ENCODE measurements at regions not wholly inside any gene's neighbourhood (a gene's known extent, or its start where the extent isn't known, plus 50 kb on each side); places are given as distances from the start of the nearest gene placed in this dataset.
A peak's percentile ranks its signal among the peaks of the same experiment; 100 is the strongest.

GRCh38 chr13:73433458-73433857 is 374.7 kb downstream of the KLF5 start:
- Histone ChIP-seq H3K36me3 (ENCODE audit: control insufficient read depth in 2 of 3, insufficient read depth in 3 of 3, low read length in 3 of 3) (no peaks in the 10 kb centered on the region), H3K4me3 (ENCODE audit: low read length) (no peak overlapping the region), H3K4me1 (ENCODE audit: control insufficient read depth in 2 of 2, insufficient read depth in 2 of 2, low read length in 2 of 2) (no peaks in the 10 kb centered on the region), H3K27me3 (ENCODE audit: control insufficient read depth in 2 of 2, insufficient read depth in 2 of 2, low read length in 2 of 2) (no peaks in the 10 kb centered on the region), H3K27ac (ENCODE audit: low read depth, low read length) (no peak overlapping the region), H3K9me3 (ENCODE audit: control insufficient read depth in 2 of 3, low read length in 3 of 3) (peaks cover 0 to 2% (median 0%) of the 10 kb centered on the region in 3 experiments)
- CTCF ChIA-PET: interaction anchor here (1.5 kb wide), 1 partner anchor 22 kb away, joined by 4 read pairs; no protein-coding TSS in a partner anchor
- H3K27me3 Mint-ChIP-seq: peaks cover 0 to 6% (median 0%) of the 10 kb centered on the region in 5 donors
- H3K4me3 Mint-ChIP-seq: no peak overlapping the region
- H3K27ac Mint-ChIP-seq: peak overlapping the region in 1 of 9 donors; percentile 19
- H3K9me3 Mint-ChIP-seq: peaks cover 4 to 31% (median 18%) of the 10 kb centered on the region in 11 donors
- peaks cover 0 to 9% (median 0%) of the 10 kb centered on the region in 7 donors for H3K4me1 Mint-ChIP-seq
- DNase-seq (no peak), ATAC-seq (peak; percentile 29)
- POLR2A ChIA-PET: no interaction called here
- H3K36me3 Mint-ChIP-seq: peaks cover 0 to 11% (median 2%) of the 10 kb centered on the region in 5 donors
- intact Hi-C loops (cut with micrococcal nuclease): no loop called here

- ATAC-seq (no peak), DNase-seq (no peak)
- H3K9me3 ChIP-seq (ENCODE audit: control insufficient read depth in 2 of 3, low read length in 3 of 3): no peaks in the 10 kb centered on the region
- Mint-ChIP-seq H3K9me3 (peaks cover 0 to 8% (median under 1%) of the 10 kb centered on the region in 11 donors), H3K27me3 (peaks cover 0 to 8% (median 0%) of the 10 kb centered on the region in 5 donors), H3K27ac (no peak overlapping the region), H3K36me3 (no peaks in the 10 kb centered on the region), H3K4me1 (peaks cover 0 to 9% (median 0%) of the 10 kb centered on the region in 7 donors), H3K4me3 (no peak overlapping the region)
- no peak overlapping the region for H3K4me3 ChIP-seq (ENCODE audit: low read length)
- CTCF ChIA-PET: no interaction called here
- H3K27me3 ChIP-seq (ENCODE audit: control insufficient read depth in 2 of 2, insufficient read depth in 2 of 2, low read length in 2 of 2): no peaks in the 10 kb centered on the region
- intact Hi-C loops (cut with micrococcal nuclease): no loop called here
- no peaks in the 10 kb centered on the region for H3K36me3 ChIP-seq (ENCODE audit: control insufficient read depth in 2 of 3, insufficient read depth in 3 of 3, low read length in 3 of 3)
- POLR2A ChIA-PET: interaction anchor here (0.7 kb wide), 1 partner anchor 52 kb away, joined by 4 read pairs; no protein-coding TSS in a partner anchor
- H3K27ac ChIP-seq (ENCODE audit: low read depth, low read length): no peak overlapping the region
- H3K4me1 ChIP-seq (ENCODE audit: control insufficient read depth in 2 of 2, insufficient read depth in 2 of 2, low read length in 2 of 2): no peaks in the 10 kb centered on the region
Measured at GRCh38 chr13:73429701-73430100, 370.9 kb downstream of the KLF5 start.

- peaks cover 0 to 8% (median 0%) of the 10 kb centered on the region in 11 donors for H3K9me3 Mint-ChIP-seq
- Histone ChIP-seq H3K9me3 (ENCODE audit: control insufficient read depth in 2 of 3, low read length in 3 of 3) (no peaks in the 10 kb centered on the region), H3K4me3 (ENCODE audit: low read length) (no peak overlapping the region), H3K27ac (ENCODE audit: low read depth, low read length) (no peak overlapping the region), H3K4me1 (ENCODE audit: control insufficient read depth in 2 of 2, insufficient read depth in 2 of 2, low read length in 2 of 2) (no peaks in the 10 kb centered on the region), H3K27me3 (ENCODE audit: control insufficient read depth in 2 of 2, insufficient read depth in 2 of 2, low read length in 2 of 2) (no peaks in the 10 kb centered on the region), H3K36me3 (ENCODE audit: control insufficient read depth in 2 of 3, insufficient read depth in 3 of 3, low read length in 3 of 3) (no peaks in the 10 kb centered on the region)
- ChIA-PET CTCF (no interaction called here), POLR2A (no interaction called here)
- no peaks in the 10 kb centered on the region for H3K36me3 Mint-ChIP-seq
- no peak for DNase-seq
- no peak overlapping the region for H3K4me3 Mint-ChIP-seq
- no peak for ATAC-seq
- H3K27ac Mint-ChIP-seq: no peak overlapping the region
- peaks cover 0 to 5% (median 0%) of the 10 kb centered on the region in 7 donors for H3K4me1 Mint-ChIP-seq
- intact Hi-C loops (cut with micrococcal nuclease): loop anchor here in 1 of 2 donors (1.0 kb wide), 1 partner anchor 27 kb away; no protein-coding TSS in a partner anchor
- H3K27me3 Mint-ChIP-seq: peaks cover 0 to 8% (median 0%) of the 10 kb centered on the region in 5 donors
Measured at GRCh38 chr13:73428706-73429105, 369.9 kb downstream of the KLF5 start.

GRCh38 chr13:73428137-73428536 is 369.3 kb downstream of the KLF5 start:
- Mint-ChIP-seq H3K36me3 (no peaks in the 10 kb centered on the region), H3K9me3 (peaks cover 0 to 8% (median 0%) of the 10 kb centered on the region in 11 donors), H3K27ac (no peak overlapping the region), H3K4me3 (no peak overlapping the region), H3K4me1 (no peaks in the 10 kb centered on the region), H3K27me3 (peaks cover 0 to 8% (median 0%) of the 10 kb centered on the region in 5 donors)
- Histone ChIP-seq H3K4me1 (ENCODE audit: control insufficient read depth in 2 of 2, insufficient read depth in 2 of 2, low read length in 2 of 2) (no peaks in the 10 kb centered on the region), H3K4me3 (ENCODE audit: low read length) (no peak overlapping the region), H3K36me3 (ENCODE audit: control insufficient read depth in 2 of 3, insufficient read depth in 3 of 3, low read length in 3 of 3) (no peaks in the 10 kb centered on the region), H3K27me3 (ENCODE audit: control insufficient read depth in 2 of 2, insufficient read depth in 2 of 2, low read length in 2 of 2) (no peaks in the 10 kb centered on the region), H3K27ac (ENCODE audit: low read depth, low read length) (no peak overlapping the region), H3K9me3 (ENCODE audit: control insufficient read depth in 2 of 3, low read length in 3 of 3) (no peaks in the 10 kb centered on the region)
- no peak for ATAC-seq
- intact Hi-C loops (cut with micrococcal nuclease): loop anchor here in 1 of 2 donors (1.0 kb wide), 1 partner anchor 27 kb away; no protein-coding TSS in a partner anchor
- DNase-seq: no peak
- ChIA-PET POLR2A (no interaction called here), CTCF (no interaction called here)

GRCh38 chr13:73422973-73423372 is 364.2 kb downstream of the KLF5 start:
- H3K36me3 ChIP-seq (ENCODE audit: control insufficient read depth in 2 of 3, insufficient read depth in 3 of 3, low read length in 3 of 3): no peaks in the 10 kb centered on the region
- Mint-ChIP-seq H3K36me3 (no peaks in the 10 kb centered on the region), H3K9me3 (no peaks in the 10 kb centered on the region), H3K4me1 (no peaks in the 10 kb centered on the region), H3K27ac (no peak overlapping the region), H3K4me3 (no peak overlapping the region), H3K27me3 (peaks cover 0 to 8% (median 0%) of the 10 kb centered on the region in 5 donors)
- H3K27me3 ChIP-seq (ENCODE audit: control insufficient read depth in 2 of 2, insufficient read depth in 2 of 2, low read length in 2 of 2): no peaks in the 10 kb centered on the region
- H3K4me3 ChIP-seq (ENCODE audit: low read length): no peak overlapping the region
- H3K27ac ChIP-seq (ENCODE audit: low read depth, low read length): no peak overlapping the region
- H3K9me3 ChIP-seq (ENCODE audit: control insufficient read depth in 2 of 3, low read length in 3 of 3): no peaks in the 10 kb centered on the region
- ChIA-PET POLR2A (no interaction called here), CTCF (no interaction called here)
- intact Hi-C loops (cut with micrococcal nuclease): no loop called here
- H3K4me1 ChIP-seq (ENCODE audit: control insufficient read depth in 2 of 2, insufficient read depth in 2 of 2, low read length in 2 of 2): no peaks in the 10 kb centered on the region
- ATAC-seq: no peak
- DNase-seq: no peak

GRCh38 chr13:73421310-73421912 is 362.6 kb downstream of the KLF5 start:
- no peaks in the 10 kb centered on the region for H3K36me3 ChIP-seq (ENCODE audit: control insufficient read depth in 2 of 3, insufficient read depth in 3 of 3, low read length in 3 of 3)
- H3K4me3 ChIP-seq (ENCODE audit: low read length): no peak overlapping the region
- Mint-ChIP-seq H3K36me3 (no peaks in the 10 kb centered on the region), H3K4me1 (no peaks in the 10 kb centered on the region), H3K27me3 (peaks cover 0 to under 1% (median 0%) of the 10 kb centered on the region in 5 donors), H3K4me3 (no peak overlapping the region), H3K9me3 (peaks cover 0 to 2% (median 0%) of the 10 kb centered on the region in 11 donors), H3K27ac (no peak overlapping the region)
- ATAC-seq: peak; percentile 26
- POLR2A ChIA-PET: no interaction called here
- H3K27me3 ChIP-seq (ENCODE audit: control insufficient read depth in 2 of 2, insufficient read depth in 2 of 2, low read length in 2 of 2): no peaks in the 10 kb centered on the region
- no peak overlapping the region for H3K27ac ChIP-seq (ENCODE audit: low read depth, low read length)
- CTCF ChIA-PET: no interaction called here
- DNase-seq: no peak
- intact Hi-C loops (cut with micrococcal nuclease): no loop called here
- no peaks in the 10 kb centered on the region for H3K4me1 ChIP-seq (ENCODE audit: control insufficient read depth in 2 of 2, insufficient read depth in 2 of 2, low read length in 2 of 2)
- no peaks in the 10 kb centered on the region for H3K9me3 ChIP-seq (ENCODE audit: control insufficient read depth in 2 of 3, low read length in 3 of 3)

- Mint-ChIP-seq H3K27ac (no peak overlapping the region), H3K27me3 (no peaks in the 10 kb centered on the region), H3K4me1 (no peaks in the 10 kb centered on the region), H3K4me3 (no peak overlapping the region), H3K9me3 (peaks cover 0 to 2% (median 0%) of the 10 kb centered on the region in 11 donors), H3K36me3 (no peaks in the 10 kb centered on the region)
- Histone ChIP-seq H3K27me3 (ENCODE audit: control insufficient read depth in 2 of 2, insufficient read depth in 2 of 2, low read length in 2 of 2) (no peaks in the 10 kb centered on the region), H3K36me3 (ENCODE audit: control insufficient read depth in 2 of 3, insufficient read depth in 3 of 3, low read length in 3 of 3) (no peaks in the 10 kb centered on the region), H3K9me3 (ENCODE audit: control insufficient read depth in 2 of 3, low read length in 3 of 3) (no peaks in the 10 kb centered on the region), H3K4me3 (ENCODE audit: low read length) (no peak overlapping the region), H3K4me1 (ENCODE audit: control insufficient read depth in 2 of 2, insufficient read depth in 2 of 2, low read length in 2 of 2) (no peaks in the 10 kb centered on the region), H3K27ac (ENCODE audit: low read depth, low read length) (no peak overlapping the region)
- ATAC-seq (no peak), DNase-seq (no peak)
- ChIA-PET CTCF (no interaction called here), POLR2A (no interaction called here)
- intact Hi-C loops (cut with micrococcal nuclease): loop anchor here (5.0 to 10.0 kb wide), 4 partner anchors 194 to 614 kb away; partner anchors contain the start of gene KLF5 (in 1 of the 2)
Measured at GRCh38 chr13:73419186-73419585, 360.4 kb downstream of the KLF5 start.

All from naive thymus-derived CD4-positive, alpha-beta T cell (primary cell).